ENCODE measurements at regions not wholly inside any gene's neighbourhood (a gene's known extent, or its start where the extent isn't known, plus 50 kb on each side); places are given as distances from the start of the nearest gene placed in this dataset.

DNA sequence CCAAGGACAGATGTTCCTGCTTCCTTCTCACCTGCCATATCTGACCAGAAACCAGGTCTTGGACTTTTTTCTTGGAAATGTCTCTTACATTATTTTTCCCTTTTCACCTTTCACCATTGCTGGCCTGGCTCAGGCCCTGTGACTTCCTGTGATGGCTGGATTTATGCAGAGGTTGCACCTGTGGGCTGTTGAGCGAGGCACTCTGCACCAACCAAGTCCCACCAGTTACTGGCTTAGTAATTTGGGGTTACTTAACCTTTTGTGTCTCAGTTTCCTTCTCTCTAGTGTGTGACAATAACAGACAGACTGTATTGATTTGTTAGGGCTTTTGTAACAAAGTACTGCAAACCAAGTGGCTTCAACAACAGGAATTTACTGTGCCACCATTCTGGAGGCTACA is 110.0 kb downstream of the INSIG2 start:
- TF ChIP-seq, protein P1, sequence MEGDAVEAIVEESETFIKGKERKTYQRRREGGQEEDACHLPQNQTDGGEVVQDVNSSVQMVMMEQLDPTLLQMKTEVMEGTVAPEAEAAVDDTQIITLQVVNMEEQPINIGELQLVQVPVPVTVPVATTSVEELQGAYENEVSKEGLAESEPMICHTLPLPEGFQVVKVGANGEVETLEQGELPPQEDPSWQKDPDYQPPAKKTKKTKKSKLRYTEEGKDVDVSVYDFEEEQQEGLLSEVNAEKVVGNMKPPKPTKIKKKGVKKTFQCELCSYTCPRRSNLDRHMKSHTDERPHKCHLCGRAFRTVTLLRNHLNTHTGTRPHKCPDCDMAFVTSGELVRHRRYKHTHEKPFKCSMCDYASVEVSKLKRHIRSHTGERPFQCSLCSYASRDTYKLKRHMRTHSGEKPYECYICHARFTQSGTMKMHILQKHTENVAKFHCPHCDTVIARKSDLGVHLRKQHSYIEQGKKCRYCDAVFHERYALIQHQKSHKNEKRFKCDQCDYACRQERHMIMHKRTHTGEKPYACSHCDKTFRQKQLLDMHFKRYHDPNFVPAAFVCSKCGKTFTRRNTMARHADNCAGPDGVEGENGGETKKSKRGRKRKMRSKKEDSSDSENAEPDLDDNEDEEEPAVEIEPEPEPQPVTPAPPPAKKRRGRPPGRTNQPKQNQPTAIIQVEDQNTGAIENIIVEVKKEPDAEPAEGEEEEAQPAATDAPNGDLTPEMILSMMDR (IDR thresholded peaks at IDR 0.05): no peak
- TF ChIP-seq POLR2A (IDR thresholded peaks at IDR 0.05; ENCODE audit: low read depth) (no peak), EP300 (IDR thresholded peaks at IDR 0.05) (no peak)

Measured in esophagus muscularis mucosa (tissue), 4 donors.